ENCODE measurements at regions not wholly inside any gene's neighbourhood (a gene's known extent, or its start where the extent isn't known, plus 50 kb on each side); places are given as distances from the start of the nearest gene placed in this dataset.

DNA sequence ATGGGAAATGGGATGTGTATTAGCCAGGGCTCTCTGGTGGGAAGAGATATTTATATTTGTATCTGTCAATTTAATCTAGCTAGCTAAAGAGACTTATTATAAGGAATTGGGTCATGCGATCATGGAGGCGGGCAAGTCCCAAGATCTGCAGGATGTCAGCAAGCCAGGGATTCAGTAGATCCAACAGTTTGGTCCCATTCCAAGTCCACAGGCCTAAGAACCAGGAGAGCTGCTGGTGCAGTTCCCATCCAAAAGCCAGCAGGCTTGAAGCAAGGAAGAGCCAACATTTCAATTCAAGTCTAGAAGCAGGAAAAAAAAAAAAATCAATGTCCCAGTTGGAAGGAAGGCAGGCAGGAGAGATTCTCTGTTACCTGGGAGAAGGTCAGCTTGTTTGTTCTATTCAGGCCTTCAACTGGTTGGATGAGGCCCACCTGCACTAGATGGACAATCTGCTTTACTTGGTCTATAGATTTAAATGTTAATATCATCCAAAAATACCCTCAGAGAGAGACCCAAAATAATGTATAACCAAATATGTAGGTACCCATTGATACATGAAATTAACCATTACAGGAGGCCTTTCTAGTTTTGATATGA lies 60.7 kb upstream of the BCAT1 start:
- no peak for TF ChIP-seq EZH2phosphoT487 (IDR thresholded peaks at IDR 0.05; ENCODE audit: borderline replicate concordance, low read depth, low read length)
- TF ChIP-seq, protein P1, sequence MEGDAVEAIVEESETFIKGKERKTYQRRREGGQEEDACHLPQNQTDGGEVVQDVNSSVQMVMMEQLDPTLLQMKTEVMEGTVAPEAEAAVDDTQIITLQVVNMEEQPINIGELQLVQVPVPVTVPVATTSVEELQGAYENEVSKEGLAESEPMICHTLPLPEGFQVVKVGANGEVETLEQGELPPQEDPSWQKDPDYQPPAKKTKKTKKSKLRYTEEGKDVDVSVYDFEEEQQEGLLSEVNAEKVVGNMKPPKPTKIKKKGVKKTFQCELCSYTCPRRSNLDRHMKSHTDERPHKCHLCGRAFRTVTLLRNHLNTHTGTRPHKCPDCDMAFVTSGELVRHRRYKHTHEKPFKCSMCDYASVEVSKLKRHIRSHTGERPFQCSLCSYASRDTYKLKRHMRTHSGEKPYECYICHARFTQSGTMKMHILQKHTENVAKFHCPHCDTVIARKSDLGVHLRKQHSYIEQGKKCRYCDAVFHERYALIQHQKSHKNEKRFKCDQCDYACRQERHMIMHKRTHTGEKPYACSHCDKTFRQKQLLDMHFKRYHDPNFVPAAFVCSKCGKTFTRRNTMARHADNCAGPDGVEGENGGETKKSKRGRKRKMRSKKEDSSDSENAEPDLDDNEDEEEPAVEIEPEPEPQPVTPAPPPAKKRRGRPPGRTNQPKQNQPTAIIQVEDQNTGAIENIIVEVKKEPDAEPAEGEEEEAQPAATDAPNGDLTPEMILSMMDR (conservative IDR thresholded peaks at IDR 0.05; ENCODE audit: low read length), result no peak
